ENCODE measurements at regions not wholly inside any gene's neighbourhood (a gene's known extent, or its start where the extent isn't known, plus 50 kb on each side); places are given as distances from the start of the nearest gene placed in this dataset.

- dilution Hi-C loops (cut with HindIII; ENCODE audit: low sequenced_read_pairs, unreplicated experiment) (no loop called here), intact Hi-C loops (cut with micrococcal nuclease) (loop anchor here (5.0 kb wide), 1 partner anchor 783 kb away; no protein-coding TSS in a partner anchor), in situ Hi-C loops (cut with MboI; ENCODE audit: low sequenced_read_pairs) (loop anchor here (10.0 kb wide), 1 partner anchor 906 kb away; no protein-coding TSS in a partner anchor)
- Histone ChIP-seq H2BK20ac (ENCODE audit: low read depth, low read length) (no peak overlapping the region), H3K14ac (replicated peaks; ENCODE audit: low read depth, low read length) (no peak overlapping the region), H2BK5ac (ENCODE audit: low read depth, low read length, poor library complexity, severe bottlenecking) (no peak overlapping the region), H2AFZ (replicated peaks; ENCODE audit: low read length, poor library complexity) (no peak overlapping the region), H3K9me1 (ENCODE audit: insufficient read depth, low read length) (no peaks in the 10 kb centered on the region), H2AK9ac (replicated peaks; ENCODE audit: low read depth, low read length, poor library complexity) (no peak overlapping the region), H2BK15ac (ENCODE audit: low read depth, low read length) (no peak overlapping the region), H4K8ac (ENCODE audit: low read depth in 2 of 2, low read length in 2 of 2) (no peak overlapping the region), H4K5ac (ENCODE audit: low read depth, low read length) (no peak overlapping the region), H3K56ac (ENCODE audit: extremely low read depth, insufficient read depth, low read length) (no peak overlapping the region), H3K18ac (ENCODE audit: low read depth, low read length) (no peak overlapping the region), H4K91ac (ENCODE audit: insufficient read depth, low read depth, low read length) (no peak overlapping the region), H2AK5ac (ENCODE audit: low read depth, low read length) (no peak overlapping the region), H3K36me3 (ENCODE audit: control insufficient read depth, insufficient read depth, low read length) (no peaks in the 10 kb centered on the region), H3K4me2 (ENCODE audit: low read depth, low read length) (no peak overlapping the region), H2BK120ac (ENCODE audit: low read depth, low read length) (no peak overlapping the region), H3K27ac (ENCODE audit: insufficient read depth, low read length) (no peak overlapping the region), H3K4me1 (ENCODE audit: control insufficient read depth, insufficient read depth, low read length) (no peaks in the 10 kb centered on the region), H3K9ac (ENCODE audit: low read depth, low read length) (no peak overlapping the region), H3K4me3 (ENCODE audit: insufficient read depth, low read depth, low read length) (no peak overlapping the region), H3K79me1 (ENCODE audit: low read depth in 1 of 2, low read length in 2 of 2) (no peaks in the 10 kb centered on the region), H3K4ac (ENCODE audit: low read depth, low read length) (no peak overlapping the region), H4K20me1 (ENCODE audit: insufficient read depth, low read length) (no peaks in the 10 kb centered on the region), H3K23ac (ENCODE audit: low read depth, low read length) (no peak overlapping the region), H3K9me3 (ENCODE audit: control insufficient read depth, insufficient read depth, low read length) (no peaks in the 10 kb centered on the region), H3K27me3 (ENCODE audit: control insufficient read depth, insufficient read depth, low read length) (peaks cover 62% of the 10 kb centered on the region)
- 51% methylated on average over 4 of the region's 15 CpGs; no CpG with 5 or more reads in 1 of the 2 experiments for WGBS, 2 experiments (ENCODE audit: extremely low coverage in 2 of 2, insufficient read length in 1 of 2)
- ChIA-PET CTCF (no interaction called here), POLR2A (ENCODE audit: unreplicated experiment) (no interaction called here)
- no TSS peak for BruUV-seq (replicated peaks)
- no peak for TF ChIP-seq MAFK (IDR thresholded peaks at IDR 0.05; ENCODE audit: low read depth, low read length)
- no peak for TF ChIP-seq CEBPB (IDR thresholded peaks at IDR 0.05; ENCODE audit: low read depth, low read length)
- no peak for TF ChIP-seq POLR2A (IDR thresholded peaks at IDR 0.05; ENCODE audit: low read depth, low read length)
- no peak for TF ChIP-seq NFE2L2 (IDR thresholded peaks at IDR 0.05; ENCODE audit: low read depth, low read length)
- TF ChIP-seq RCOR1 (IDR thresholded peaks at IDR 0.05; ENCODE audit: insufficient replicate concordance, low read length): no peak
- TF ChIP-seq RAD21 (IDR thresholded peaks at IDR 0.05; ENCODE audit: low read length): no peak
- TF ChIP-seq BHLHE40 (IDR thresholded peaks at IDR 0.05; ENCODE audit: low read depth, low read length): no peak
- no peak for TF ChIP-seq USF2 (IDR thresholded peaks at IDR 0.05; ENCODE audit: low read depth, low read length)
- TF ChIP-seq FOS (IDR thresholded peaks at IDR 0.05; ENCODE audit: low read depth, low read length): no peak
- TF ChIP-seq RFX5 (IDR thresholded peaks at IDR 0.05; ENCODE audit: low read depth, low read length): no peak
- TF ChIP-seq, protein P1, sequence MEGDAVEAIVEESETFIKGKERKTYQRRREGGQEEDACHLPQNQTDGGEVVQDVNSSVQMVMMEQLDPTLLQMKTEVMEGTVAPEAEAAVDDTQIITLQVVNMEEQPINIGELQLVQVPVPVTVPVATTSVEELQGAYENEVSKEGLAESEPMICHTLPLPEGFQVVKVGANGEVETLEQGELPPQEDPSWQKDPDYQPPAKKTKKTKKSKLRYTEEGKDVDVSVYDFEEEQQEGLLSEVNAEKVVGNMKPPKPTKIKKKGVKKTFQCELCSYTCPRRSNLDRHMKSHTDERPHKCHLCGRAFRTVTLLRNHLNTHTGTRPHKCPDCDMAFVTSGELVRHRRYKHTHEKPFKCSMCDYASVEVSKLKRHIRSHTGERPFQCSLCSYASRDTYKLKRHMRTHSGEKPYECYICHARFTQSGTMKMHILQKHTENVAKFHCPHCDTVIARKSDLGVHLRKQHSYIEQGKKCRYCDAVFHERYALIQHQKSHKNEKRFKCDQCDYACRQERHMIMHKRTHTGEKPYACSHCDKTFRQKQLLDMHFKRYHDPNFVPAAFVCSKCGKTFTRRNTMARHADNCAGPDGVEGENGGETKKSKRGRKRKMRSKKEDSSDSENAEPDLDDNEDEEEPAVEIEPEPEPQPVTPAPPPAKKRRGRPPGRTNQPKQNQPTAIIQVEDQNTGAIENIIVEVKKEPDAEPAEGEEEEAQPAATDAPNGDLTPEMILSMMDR (conservative IDR thresholded peaks at IDR 0.05; ENCODE audit: low read depth, low read length): no peak
- TF ChIP-seq ELK1 (IDR thresholded peaks at IDR 0.05; ENCODE audit: borderline replicate concordance, low read depth, low read length): no peak
- no peak for ATAC-seq (ENCODE audit: low read depth)
- DNase-seq: no peak
Observed at GRCh38 chr15:69578787-69579583, 126.4 kb downstream of the RPLP1 start.
